Astrocyte (in vitro differentiated cells and primary cell): ENCODE measurements at regions not wholly inside any gene's neighbourhood (a gene's known extent, or its start where the extent isn't known, plus 50 kb on each side); places are given as distances from the start of the nearest gene placed in this dataset.

Experiments used
- DNase-seq: peaks from one replicate; pipeline ENCODE4 v3.0.0-alpha.2; 2010; ENCODE audit warnings: low read depth
- FAIRE-seq: peaks from 2 replicates; lab custom pipeline; 2011; peaks lifted over from hg19 to GRCh38; lab: Jason Lieb, UNC
- H2AFZ ChIP-seq: 2 replicates; pipeline ENCODE4 v1.6.0; 2012; ENCODE audit warnings: low read depth, low read length, inconsistent platforms
- H3K27ac ChIP-seq: 2 replicates; pipeline ENCODE4 v1.5.1; 2011; ENCODE audit warnings: low read depth, low read length, inconsistent platforms
- H3K27me3 ChIP-seq: 2 replicates; pipeline ENCODE4 v1.6.0; 2011; ENCODE audit warnings: low read length, inconsistent platforms; ENCODE audit not compliant: insufficient read depth
- H3K36me3 ChIP-seq: 2 replicates; pipeline ENCODE4 v1.5.1; 2011; ENCODE audit warnings: low read length, inconsistent platforms; ENCODE audit not compliant: insufficient read depth
- H3K4me1 ChIP-seq: 2 replicates; pipeline ENCODE4 v1.5.1; 2011; ENCODE audit warnings: low read length, inconsistent platforms; ENCODE audit not compliant: insufficient read depth
- H3K4me2 ChIP-seq: 2 replicates; pipeline ENCODE4 v1.6.0; 2012; ENCODE audit warnings: low read length, inconsistent platforms
- H3K4me3 ChIP-seq: 2 replicates; pipeline ENCODE4 v1.5.1; 2011; ENCODE audit warnings: low read depth, mild to moderate bottlenecking, low read length, inconsistent platforms; ENCODE audit not compliant: insufficient read depth
- H3K79me2 ChIP-seq: 2 replicates; pipeline ENCODE4 v1.6.0; 2012; ENCODE audit warnings: mild to moderate bottlenecking, low read length, inconsistent platforms; ENCODE audit not compliant: insufficient read depth
- H3K9ac ChIP-seq: 2 replicates; pipeline ENCODE4 v1.6.0; 2012; ENCODE audit warnings: mild to moderate bottlenecking, low read length, inconsistent platforms
- H3K9me3 ChIP-seq: 2 replicates; pipeline ENCODE4 v1.5.1; 2012; ENCODE audit warnings: low read depth, mild to moderate bottlenecking, low read length, inconsistent platforms; ENCODE audit not compliant: insufficient read depth
- H4K20me1 ChIP-seq: 2 replicates; pipeline ENCODE4 v1.6.0; 2012; ENCODE audit warnings: low read length, inconsistent platforms; ENCODE audit not compliant: insufficient read depth
- H3K27ac Mint-ChIP-seq: one replicate; pipeline ENCODE4 v1.8.0; 2021; ENCODE audit warnings: mild to moderate bottlenecking, mixed read lengths; ENCODE audit not compliant: unreplicated experiment
- H3K27me3 Mint-ChIP-seq: one replicate; pipeline ENCODE4 v1.8.0; 2021; ENCODE audit warnings: low read depth, mixed read lengths; ENCODE audit not compliant: unreplicated experiment
- H3K36me3 Mint-ChIP-seq: one replicate; pipeline ENCODE4 v1.8.0; 2021; ENCODE audit warnings: low read depth, mixed read lengths; ENCODE audit not compliant: unreplicated experiment
- H3K4me1 Mint-ChIP-seq: one replicate; pipeline ENCODE4 v1.8.0; 2021; ENCODE audit warnings: low read depth, mixed read lengths; ENCODE audit not compliant: unreplicated experiment
- H3K4me3 Mint-ChIP-seq: one replicate; pipeline ENCODE4 v1.8.0; 2021; ENCODE audit warnings: mild to moderate bottlenecking, moderate library complexity, mixed read lengths; ENCODE audit not compliant: unreplicated experiment
- H3K9me3 Mint-ChIP-seq: one replicate; pipeline ENCODE4 v1.8.0; 2021; ENCODE audit warnings: mild to moderate bottlenecking, mixed read lengths; ENCODE audit not compliant: unreplicated experiment
- EZH2 ChIP-seq: IDR thresholded peaks from 2 replicates; pipeline ENCODE4 v1.6.1; 2012; ENCODE audit warnings: mild to moderate bottlenecking, low read length, inconsistent platforms; ENCODE audit not compliant: insufficient read depth
- TF ChIP-seq, protein P1 (sequence below): IDR thresholded peaks from 2 replicates; pipeline ENCODE4 v1.5.1; 2011; ENCODE audit warnings: low read depth, mild to moderate bottlenecking, inconsistent platforms, low read length, moderate library complexity; ENCODE audit not compliant: insufficient read depth

DNA sequence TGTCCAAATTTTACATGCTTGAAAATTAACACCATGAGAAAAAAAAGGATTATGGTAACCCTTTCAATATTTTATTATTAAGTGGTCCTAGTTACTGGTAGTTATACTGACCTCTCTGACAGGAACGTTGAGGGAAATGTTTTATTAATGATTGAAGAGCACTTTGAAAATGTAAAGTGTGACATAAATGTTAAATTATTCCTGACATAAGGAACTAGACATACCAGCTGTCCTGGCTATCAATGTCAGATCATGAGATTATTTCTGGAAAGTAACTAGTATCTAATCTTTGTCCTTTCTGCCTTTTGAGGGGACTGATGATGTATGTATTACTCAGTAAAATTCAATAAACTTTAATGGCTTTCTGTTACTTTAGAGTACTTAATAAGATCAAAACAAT is 1538.5 kb upstream of the CDH6 start:
- Mint-ChIP-seq H3K27ac (no peak overlapping the region), H3K4me3 (no peak overlapping the region), H3K9me3 (no peaks in the 10 kb centered on the region), H3K27me3 (no peaks in the 10 kb centered on the region), H3K4me1 (no peaks in the 10 kb centered on the region), H3K36me3 (no peaks in the 10 kb centered on the region)
- no peak overlapping the region for H2AFZ ChIP-seq
- H3K4me2 ChIP-seq = no peak overlapping the region
- no peaks in the 10 kb centered on the region for H3K79me2 ChIP-seq
- no peak overlapping the region for H3K4me3 ChIP-seq
- no peak for DNase-seq
- TF ChIP-seq EZH2 = no peak
- TF ChIP-seq, protein P1, sequence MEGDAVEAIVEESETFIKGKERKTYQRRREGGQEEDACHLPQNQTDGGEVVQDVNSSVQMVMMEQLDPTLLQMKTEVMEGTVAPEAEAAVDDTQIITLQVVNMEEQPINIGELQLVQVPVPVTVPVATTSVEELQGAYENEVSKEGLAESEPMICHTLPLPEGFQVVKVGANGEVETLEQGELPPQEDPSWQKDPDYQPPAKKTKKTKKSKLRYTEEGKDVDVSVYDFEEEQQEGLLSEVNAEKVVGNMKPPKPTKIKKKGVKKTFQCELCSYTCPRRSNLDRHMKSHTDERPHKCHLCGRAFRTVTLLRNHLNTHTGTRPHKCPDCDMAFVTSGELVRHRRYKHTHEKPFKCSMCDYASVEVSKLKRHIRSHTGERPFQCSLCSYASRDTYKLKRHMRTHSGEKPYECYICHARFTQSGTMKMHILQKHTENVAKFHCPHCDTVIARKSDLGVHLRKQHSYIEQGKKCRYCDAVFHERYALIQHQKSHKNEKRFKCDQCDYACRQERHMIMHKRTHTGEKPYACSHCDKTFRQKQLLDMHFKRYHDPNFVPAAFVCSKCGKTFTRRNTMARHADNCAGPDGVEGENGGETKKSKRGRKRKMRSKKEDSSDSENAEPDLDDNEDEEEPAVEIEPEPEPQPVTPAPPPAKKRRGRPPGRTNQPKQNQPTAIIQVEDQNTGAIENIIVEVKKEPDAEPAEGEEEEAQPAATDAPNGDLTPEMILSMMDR = no peak
- H4K20me1 ChIP-seq = no peaks in the 10 kb centered on the region
- H3K4me1 ChIP-seq = no peaks in the 10 kb centered on the region
- no peak overlapping the region for H3K27ac ChIP-seq
- no peaks in the 10 kb centered on the region for H3K9me3 ChIP-seq
- H3K9ac ChIP-seq = no peak overlapping the region
- FAIRE-seq = no peak
- H3K27me3 ChIP-seq = no peaks in the 10 kb centered on the region
- H3K36me3 ChIP-seq = no peaks in the 10 kb centered on the region

GRCh38 chr5:29649321-29649720 is 1544.2 kb upstream of the CDH6 start:
- H3K27me3 Mint-ChIP-seq = no peaks in the 10 kb centered on the region
- H3K4me3 Mint-ChIP-seq = no peak overlapping the region
- Histone ChIP-seq H3K27ac (no peak overlapping the region), H3K79me2 (no peaks in the 10 kb centered on the region), H3K4me2 (no peak overlapping the region), H4K20me1 (no peaks in the 10 kb centered on the region), H3K4me1 (no peaks in the 10 kb centered on the region), H3K4me3 (no peak overlapping the region), H3K36me3 (no peaks in the 10 kb centered on the region), H2AFZ (no peak overlapping the region), H3K27me3 (no peaks in the 10 kb centered on the region), H3K9ac (no peak overlapping the region), H3K9me3 (no peaks in the 10 kb centered on the region)
- H3K27ac Mint-ChIP-seq = no peak overlapping the region
- no peak for FAIRE-seq
- no peaks in the 10 kb centered on the region for H3K4me1 Mint-ChIP-seq
- H3K36me3 Mint-ChIP-seq = no peaks in the 10 kb centered on the region
- DNase-seq = no peak
- TF ChIP-seq EZH2 = no peak
- TF ChIP-seq, protein P1 = no peak
- H3K9me3 Mint-ChIP-seq = no peaks in the 10 kb centered on the region

DNA sequence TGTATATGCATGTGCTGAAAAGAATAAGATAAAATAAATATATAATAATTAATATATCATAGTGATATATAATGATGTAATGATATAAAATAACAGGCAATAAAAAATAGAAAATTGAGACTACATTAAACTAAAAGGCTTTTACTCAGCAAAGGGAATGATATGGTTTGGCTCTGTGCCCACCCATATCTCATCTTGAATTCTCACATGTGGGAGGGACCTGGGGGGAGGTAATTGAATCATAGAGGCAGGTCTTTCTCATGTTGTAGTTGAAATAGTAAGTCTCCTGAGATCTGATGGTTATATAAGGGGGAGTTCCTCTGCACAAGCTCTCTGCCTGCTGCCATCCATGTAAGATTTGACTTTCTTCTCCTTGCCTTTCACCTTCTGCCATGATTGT is 1550.9 kb upstream of the CDH6 start:
- Mint-ChIP-seq H3K27me3 (no peaks in the 10 kb centered on the region), H3K27ac (no peak overlapping the region), H3K4me3 (no peak overlapping the region), H3K4me1 (no peaks in the 10 kb centered on the region), H3K9me3 (no peaks in the 10 kb centered on the region), H3K36me3 (no peaks in the 10 kb centered on the region)
- H3K36me3 ChIP-seq = no peaks in the 10 kb centered on the region
- H3K4me2 ChIP-seq = no peak overlapping the region
- no peaks in the 10 kb centered on the region for H3K4me1 ChIP-seq
- H3K9ac ChIP-seq = no peak overlapping the region
- no peak for DNase-seq
- TF ChIP-seq EZH2 = no peak
- TF ChIP-seq, protein P1 = no peak
- no peak overlapping the region for H3K27ac ChIP-seq
- no peaks in the 10 kb centered on the region for H3K9me3 ChIP-seq
- no peaks in the 10 kb centered on the region for H4K20me1 ChIP-seq
- H3K27me3 ChIP-seq = no peaks in the 10 kb centered on the region
- no peak for FAIRE-seq
- no peak overlapping the region for H2AFZ ChIP-seq
- no peak overlapping the region for H3K4me3 ChIP-seq
- H3K79me2 ChIP-seq = no peaks in the 10 kb centered on the region
